DLD1 (cell line): ENCODE measurements at regions not wholly inside any gene's neighbourhood (a gene's known extent, or its start where the extent isn't known, plus 50 kb on each side); places are given as distances from the start of the nearest gene placed in this dataset.
"Not testable (repeated sequence)": the region's sequence is repeated elsewhere in the genome, so short reads cannot be mapped to it uniquely, and the experiment has no call there.

ENCODE experiments used
- in situ Hi-C: cut with HindIII; loops from 2 replicates; pipeline ENCODE4 v1.10.0; 2017; ENCODE audit warnings: low sequenced_read_pairs

GRCh38 chr12:89192429-89192828 is 159.9 kb downstream of the DUSP6 start:
- in situ Hi-C loops = no loop called here

- in situ Hi-C loops = not testable (repeated sequence)
These were observed 160.7 kb downstream of the DUSP6 start for GRCh38 chr12:89191597-89191996.

GRCh38 chr12:89189448-89189847 is 162.9 kb downstream of the DUSP6 start:
- in situ Hi-C loops = no loop called here

- in situ Hi-C loops = no loop called here
These were observed 164.8 kb downstream of the DUSP6 start for GRCh38 chr12:89187507-89187906.

- in situ Hi-C loops = no loop called here
These were observed 166.4 kb downstream of the DUSP6 start for GRCh38 chr12:89185889-89186288.

- in situ Hi-C loops = no loop called here
These were observed 167.1 kb downstream of the DUSP6 start for GRCh38 chr12:89185181-89185580.

GRCh38 chr12:89183985-89184435 is 168.3 kb downstream of the DUSP6 start:
- in situ Hi-C loops = no loop called here

- in situ Hi-C loops = no loop called here
These were observed 170.9 kb downstream of the DUSP6 start for GRCh38 chr12:89181271-89181920.

GRCh38 chr12:89180496-89180895 is 171.8 kb downstream of the DUSP6 start:
- in situ Hi-C loops = no loop called here

GRCh38 chr12:89179983-89180382 is 172.3 kb downstream of the DUSP6 start:
- in situ Hi-C loops = no loop called here

- in situ Hi-C loops = no loop called here
These were observed 173.1 kb downstream of the DUSP6 start for GRCh38 chr12:89179245-89179644.

- in situ Hi-C loops = no loop called here
These were observed 174.4 kb downstream of the DUSP6 start for GRCh38 chr12:89177802-89178395.

GRCh38 chr12:89176676-89177075 is 175.6 kb downstream of the DUSP6 start:
- in situ Hi-C loops = no loop called here

- in situ Hi-C loops = no loop called here
These were observed 178.6 kb downstream of the DUSP6 start for GRCh38 chr12:89173678-89174077.

GRCh38 chr12:89173096-89173495 is 179.2 kb downstream of the DUSP6 start:
- in situ Hi-C loops = no loop called here

GRCh38 chr12:89172224-89172623 is 180.1 kb downstream of the DUSP6 start:
- in situ Hi-C loops = no loop called here

- in situ Hi-C loops = no loop called here
These were observed 183.0 kb downstream of the DUSP6 start for GRCh38 chr12:89169321-89169720.

GRCh38 chr12:89167986-89168385 is 184.3 kb downstream of the DUSP6 start:
- in situ Hi-C loops = no loop called here

GRCh38 chr12:89166525-89166934 is 185.8 kb downstream of the DUSP6 start:
- in situ Hi-C loops = no loop called here

GRCh38 chr12:89166121-89166520 is 186.2 kb downstream of the DUSP6 start:
- in situ Hi-C loops = no loop called here

- in situ Hi-C loops = no loop called here
These were observed 186.6 kb downstream of the DUSP6 start for GRCh38 chr12:89165703-89166102.

GRCh38 chr12:89163918-89164317 is 188.4 kb downstream of the DUSP6 start:
- in situ Hi-C loops = no loop called here
